ENCODE measurements at regions not wholly inside any gene's neighbourhood (a gene's known extent, or its start where the extent isn't known, plus 50 kb on each side); places are given as distances from the start of the nearest gene placed in this dataset.
A peak's percentile ranks its signal among the peaks of the same experiment; 100 is the strongest.

- DNase-seq (ENCODE audit: low spot score) = no peak
These were observed 1291.6 kb upstream of the AUTS2 start for GRCh38 chr7:68306692-68307107.

GRCh38 chr7:68309271-68309670 lies 1289.0 kb upstream of the AUTS2 start:
- DNase-seq (ENCODE audit: low spot score) = no peak

- no peak for DNase-seq (ENCODE audit: low spot score)
These were observed 1288.5 kb upstream of the AUTS2 start for GRCh38 chr7:68309806-68310205.

- DNase-seq (ENCODE audit: low spot score) = no peak
These were observed 1286.3 kb upstream of the AUTS2 start for GRCh38 chr7:68311958-68312357.

- DNase-seq (ENCODE audit: low spot score) = no peak
These were observed 1284.5 kb upstream of the AUTS2 start for GRCh38 chr7:68313806-68314205.

GRCh38 chr7:68314208-68314607 lies 1284.1 kb upstream of the AUTS2 start:
- no peak for DNase-seq (ENCODE audit: low spot score)

GRCh38 chr7:68317476-68317875 lies 1280.8 kb upstream of the AUTS2 start:
- DNase-seq (ENCODE audit: low spot score) = no peak

GRCh38 chr7:68319061-68319460 lies 1279.2 kb upstream of the AUTS2 start:
- no peak for DNase-seq (ENCODE audit: low spot score)

- peak; percentile 24 for DNase-seq (ENCODE audit: low spot score)
These were observed 1277.1 kb upstream of the AUTS2 start for GRCh38 chr7:68321076-68321639.

- no peak for DNase-seq (ENCODE audit: low spot score)
These were observed 1276.3 kb upstream of the AUTS2 start for GRCh38 chr7:68321776-68322496.

GRCh38 chr7:68324621-68325020 lies 1273.7 kb upstream of the AUTS2 start:
- DNase-seq (ENCODE audit: low spot score) = no peak

- DNase-seq (ENCODE audit: low spot score) = no peak
These were observed 1264.1 kb upstream of the AUTS2 start for GRCh38 chr7:68334216-68334615.

- DNase-seq (ENCODE audit: low spot score) = no peak
These were observed 1263.5 kb upstream of the AUTS2 start for GRCh38 chr7:68334636-68335272.

- DNase-seq (ENCODE audit: low spot score) = no peak
These were observed 1261.7 kb upstream of the AUTS2 start for GRCh38 chr7:68336594-68336993.

- DNase-seq (ENCODE audit: low spot score) = no peak
These were observed 1249.9 kb upstream of the AUTS2 start for GRCh38 chr7:68348401-68348800.

- no peak for DNase-seq (ENCODE audit: low spot score)
These were observed 1235.3 kb upstream of the AUTS2 start for GRCh38 chr7:68362745-68363518.

- no peak for DNase-seq (ENCODE audit: low spot score)
These were observed 1233.2 kb upstream of the AUTS2 start for GRCh38 chr7:68364886-68365625.

GRCh38 chr7:68371985-68372384 lies 1226.3 kb upstream of the AUTS2 start:
- DNase-seq (ENCODE audit: low spot score) = no peak

- DNase-seq (ENCODE audit: low spot score) = no peak
These were observed 1222.1 kb upstream of the AUTS2 start for GRCh38 chr7:68376131-68376661.

- DNase-seq (ENCODE audit: low spot score) = no peak
These were observed 1216.5 kb upstream of the AUTS2 start for GRCh38 chr7:68381731-68382130.

- no peak for DNase-seq (ENCODE audit: low spot score)
These were observed 1213.7 kb upstream of the AUTS2 start for GRCh38 chr7:68384581-68384980.

GRCh38 chr7:68393051-68393450 lies 1205.2 kb upstream of the AUTS2 start:
- DNase-seq (ENCODE audit: low spot score) = no peak

Data from COLO829 (cell line).